ENCODE measurements at regions not wholly inside any gene's neighbourhood (a gene's known extent, or its start where the extent isn't known, plus 50 kb on each side); places are given as distances from the start of the nearest gene placed in this dataset.

- TF ChIP-seq, protein P1, sequence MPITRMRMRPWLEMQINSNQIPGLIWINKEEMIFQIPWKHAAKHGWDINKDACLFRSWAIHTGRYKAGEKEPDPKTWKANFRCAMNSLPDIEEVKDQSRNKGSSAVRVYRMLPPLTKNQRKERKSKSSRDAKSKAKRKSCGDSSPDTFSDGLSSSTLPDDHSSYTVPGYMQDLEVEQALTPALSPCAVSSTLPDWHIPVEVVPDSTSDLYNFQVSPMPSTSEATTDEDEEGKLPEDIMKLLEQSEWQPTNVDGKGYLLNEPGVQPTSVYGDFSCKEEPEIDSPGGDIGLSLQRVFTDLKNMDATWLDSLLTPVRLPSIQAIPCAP (CRISPR knock-in tag; IDR thresholded peaks at IDR 0.05), result no peak
- TF ChIP-seq JUN (CRISPR knock-in tag; IDR thresholded peaks at IDR 0.05) (no peak), NFE2L1 (CRISPR knock-in tag; IDR thresholded peaks at IDR 0.05) (no peak), PREB (CRISPR knock-in tag; IDR thresholded peaks at IDR 0.05; ENCODE audit: borderline replicate concordance) (no peak), CTCF (IDR thresholded peaks at IDR 0.05) (no peak), SP1 (CRISPR knock-in tag; conservative IDR thresholded peaks at IDR 0.05) (no peak), ATF3 (CRISPR knock-in tag; conservative IDR thresholded peaks at IDR 0.05) (no peak)
- TF ChIP-seq, protein P2, sequence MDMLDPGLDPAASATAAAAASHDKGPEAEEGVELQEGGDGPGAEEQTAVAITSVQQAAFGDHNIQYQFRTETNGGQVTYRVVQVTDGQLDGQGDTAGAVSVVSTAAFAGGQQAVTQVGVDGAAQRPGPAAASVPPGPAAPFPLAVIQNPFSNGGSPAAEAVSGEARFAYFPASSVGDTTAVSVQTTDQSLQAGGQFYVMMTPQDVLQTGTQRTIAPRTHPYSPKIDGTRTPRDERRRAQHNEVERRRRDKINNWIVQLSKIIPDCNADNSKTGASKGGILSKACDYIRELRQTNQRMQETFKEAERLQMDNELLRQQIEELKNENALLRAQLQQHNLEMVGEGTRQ (CRISPR knock-in tag; IDR thresholded peaks at IDR 0.05), result no peak
- TF ChIP-seq, protein P3, sequence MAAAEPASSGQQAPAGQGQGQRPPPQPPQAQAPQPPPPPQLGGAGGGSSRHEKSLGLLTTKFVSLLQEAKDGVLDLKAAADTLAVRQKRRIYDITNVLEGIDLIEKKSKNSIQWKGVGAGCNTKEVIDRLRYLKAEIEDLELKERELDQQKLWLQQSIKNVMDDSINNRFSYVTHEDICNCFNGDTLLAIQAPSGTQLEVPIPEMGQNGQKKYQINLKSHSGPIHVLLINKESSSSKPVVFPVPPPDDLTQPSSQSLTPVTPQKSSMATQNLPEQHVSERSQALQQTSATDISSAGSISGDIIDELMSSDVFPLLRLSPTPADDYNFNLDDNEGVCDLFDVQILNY (CRISPR knock-in tag; IDR thresholded peaks at IDR 0.05), result no peak
These were observed 119.5 kb upstream of the PARD3B start for GRCh38 chr2:204425821-204426220.
